CD4-positive, alpha-beta memory T cell (primary cell): ENCODE measurements at regions not wholly inside any gene's neighbourhood (a gene's known extent, or its start where the extent isn't known, plus 50 kb on each side); places are given as distances from the start of the nearest gene placed in this dataset.

ENCODE experiments used
- CTCF ChIA-PET: fragments of 350-600 bp; sonication (Branson Sonifier 250); formaldehyde crosslinking; loops from one replicate; lab custom pipeline; 2021; ENCODE audit warnings: inconsistent platforms; ENCODE audit not compliant: partially characterized antibody; lab: Charles Lee
- POLR2A ChIA-PET: fragments of 350-600 bp; sonication (Branson Sonifier 250); formaldehyde crosslinking; loops from one replicate; lab custom pipeline; 2021; ENCODE audit not compliant: partially characterized antibody; lab: Charles Lee
- DNase-seq, 5 donors: peaks; one replicate each; pipeline versions ENCODE4 v3.0.0 to v3.0.0-alpha.2; 2020 to 2022; ENCODE audit warnings: mixed read lengths in 1 of 5
- H3K27ac ChIP-seq: one replicate; pipeline ENCODE4 v1.7.0; 2013; ENCODE audit warnings: low read depth, low read length
- H3K27me3 ChIP-seq: 2 replicates; pipeline ENCODE4 v1.7.0; 2013; ENCODE audit warnings: mild to moderate bottlenecking, low read length, moderate library complexity; ENCODE audit not compliant: insufficient read depth
- H3K36me3 ChIP-seq: 2 replicates; pipeline ENCODE4 v1.7.0; 2013; ENCODE audit warnings: mild to moderate bottlenecking, low read length, moderate library complexity; ENCODE audit not compliant: insufficient read depth
- H3K4me1 ChIP-seq: 2 replicates; pipeline ENCODE4 v1.7.0; 2013; ENCODE audit warnings: mild to moderate bottlenecking, low read length, moderate library complexity; ENCODE audit not compliant: insufficient read depth
- H3K4me3 ChIP-seq, 2 donors: one replicate each; pipeline ENCODE4 v1.7.0; 2013; ENCODE audit warnings: low read length in 2 of 2, mild to moderate bottlenecking in 1 of 2
- H3K9me3 ChIP-seq, 2 donors: one replicate each; pipeline ENCODE4 v1.7.0; 2013; ENCODE audit warnings: low read length in 2 of 2, control low read depth in 1 of 2; ENCODE audit not compliant: control insufficient read depth in 1 of 2
- H3K27ac Mint-ChIP-seq, 7 donors: one replicate each; pipeline ENCODE4 v1.8.0; 2020 to 2021; ENCODE audit warnings: mixed read lengths in 7 of 7, mild to moderate bottlenecking in 6 of 7, inconsistent platforms in 3 of 7, moderate library complexity in 3 of 7
- H3K27me3 Mint-ChIP-seq, 2 donors: one replicate each; pipeline ENCODE4 v1.8.0; 2020 to 2021; ENCODE audit warnings: mixed read lengths in 2 of 2
- H3K36me3 Mint-ChIP-seq, 2 donors: one replicate each; pipeline ENCODE4 v1.8.0; 2020 to 2021; ENCODE audit warnings: mixed read lengths in 2 of 2, inconsistent platforms in 1 of 2, mild to moderate bottlenecking in 1 of 2
- H3K4me1 Mint-ChIP-seq, 4 donors: one replicate each; pipeline ENCODE4 v1.8.0; 2020 to 2021; ENCODE audit warnings: mixed read lengths in 4 of 4, mild to moderate bottlenecking in 1 of 4
- H3K4me3 Mint-ChIP-seq, 8 donors: one replicate each; pipeline ENCODE4 v1.8.0; 2020 to 2021; ENCODE audit warnings: mixed read lengths in 8 of 8, mild to moderate bottlenecking in 7 of 8, moderate library complexity in 6 of 8, inconsistent platforms in 3 of 8
- H3K9me3 Mint-ChIP-seq, 8 donors: one replicate each; pipeline ENCODE4 v1.8.0; 2020 to 2021; ENCODE audit warnings: mixed read lengths in 8 of 8, mild to moderate bottlenecking in 5 of 8, inconsistent platforms in 3 of 8, moderate library complexity in 1 of 8
- intact Hi-C: fragments of 100-400 bp; cut with micrococcal nuclease; formaldehyde crosslinking; loops from one replicate; pipeline ENCODE4 v1.15.1; 2023

- H3K27me3 Mint-ChIP-seq: no peaks in the 10 kb centered on the region
- intact Hi-C loops: no loop called here
- ChIA-PET POLR2A (no interaction called here), CTCF (no interaction called here)
- Histone ChIP-seq H3K9me3 (no peaks in the 10 kb centered on the region), H3K27ac (no peak overlapping the region), H3K36me3 (no peaks in the 10 kb centered on the region), H3K4me3 (no peak overlapping the region), H3K4me1 (no peaks in the 10 kb centered on the region), H3K27me3 (no peaks in the 10 kb centered on the region)
- no peak for DNase-seq
- H3K4me3 Mint-ChIP-seq: no peak overlapping the region
- peaks cover 0 to 9% (median 2%) of the 10 kb centered on the region in 8 donors for H3K9me3 Mint-ChIP-seq
- H3K36me3 Mint-ChIP-seq: no peaks in the 10 kb centered on the region
- H3K27ac Mint-ChIP-seq: no peak overlapping the region
- H3K4me1 Mint-ChIP-seq: no peaks in the 10 kb centered on the region
Observed at GRCh38 chr4:180636696-180637404, 1606.4 kb upstream of the TENM3 start.

GRCh38 chr4:180637616-180638015 lies 1605.6 kb upstream of the TENM3 start:
- Mint-ChIP-seq H3K9me3 (peaks cover 0 to 9% (median 1%) of the 10 kb centered on the region in 8 donors), H3K4me1 (no peaks in the 10 kb centered on the region), H3K27ac (no peak overlapping the region), H3K27me3 (no peaks in the 10 kb centered on the region), H3K36me3 (no peaks in the 10 kb centered on the region), H3K4me3 (no peak overlapping the region)
- Histone ChIP-seq H3K9me3 (no peaks in the 10 kb centered on the region), H3K27ac (no peak overlapping the region), H3K36me3 (no peaks in the 10 kb centered on the region), H3K27me3 (no peaks in the 10 kb centered on the region), H3K4me3 (no peak overlapping the region), H3K4me1 (no peaks in the 10 kb centered on the region)
- intact Hi-C loops: no loop called here
- DNase-seq: no peak
- ChIA-PET POLR2A (no interaction called here), CTCF (no interaction called here)

GRCh38 chr4:180640193-180640592 lies 1603.0 kb upstream of the TENM3 start:
- Mint-ChIP-seq H3K36me3 (no peaks in the 10 kb centered on the region), H3K27ac (no peak overlapping the region), H3K27me3 (no peaks in the 10 kb centered on the region), H3K4me1 (no peaks in the 10 kb centered on the region), H3K9me3 (peaks cover 0 to 9% (median 2%) of the 10 kb centered on the region in 8 donors), H3K4me3 (no peak overlapping the region)
- H3K36me3 ChIP-seq: no peaks in the 10 kb centered on the region
- no peak overlapping the region for H3K27ac ChIP-seq
- intact Hi-C loops: no loop called here
- no peaks in the 10 kb centered on the region for H3K9me3 ChIP-seq
- H3K4me1 ChIP-seq: no peaks in the 10 kb centered on the region
- H3K4me3 ChIP-seq: no peak overlapping the region
- CTCF ChIA-PET: no interaction called here
- no peak for DNase-seq
- POLR2A ChIA-PET: no interaction called here
- H3K27me3 ChIP-seq: no peaks in the 10 kb centered on the region

- no peaks in the 10 kb centered on the region for H3K36me3 ChIP-seq
- Mint-ChIP-seq H3K27me3 (no peaks in the 10 kb centered on the region), H3K4me3 (no peak overlapping the region), H3K27ac (no peak overlapping the region), H3K36me3 (no peaks in the 10 kb centered on the region), H3K4me1 (no peaks in the 10 kb centered on the region), H3K9me3 (peaks cover 0 to 9% (median 2%) of the 10 kb centered on the region in 8 donors)
- no peak for DNase-seq
- intact Hi-C loops: no loop called here
- no peaks in the 10 kb centered on the region for H3K9me3 ChIP-seq
- CTCF ChIA-PET: interaction anchor here (0.6 kb wide), 1 partner anchor 34 kb away, joined by 3 read pairs; no protein-coding TSS in a partner anchor
- H3K4me3 ChIP-seq: no peak overlapping the region
- POLR2A ChIA-PET: no interaction called here
- H3K27ac ChIP-seq: no peak overlapping the region
- no peaks in the 10 kb centered on the region for H3K27me3 ChIP-seq
- H3K4me1 ChIP-seq: no peaks in the 10 kb centered on the region
Observed at GRCh38 chr4:180641495-180641894, 1601.7 kb upstream of the TENM3 start.

- no peak for DNase-seq
- H3K36me3 Mint-ChIP-seq: no peaks in the 10 kb centered on the region
- H3K27ac ChIP-seq: no peak overlapping the region
- no peaks in the 10 kb centered on the region for H3K27me3 ChIP-seq
- H3K4me3 ChIP-seq: no peak overlapping the region
- H3K4me1 ChIP-seq: no peaks in the 10 kb centered on the region
- no peaks in the 10 kb centered on the region for H3K27me3 Mint-ChIP-seq
- intact Hi-C loops: no loop called here
- H3K4me3 Mint-ChIP-seq: no peak overlapping the region
- H3K4me1 Mint-ChIP-seq: no peaks in the 10 kb centered on the region
- ChIA-PET POLR2A (no interaction called here), CTCF (no interaction called here)
- H3K27ac Mint-ChIP-seq: no peak overlapping the region
- H3K9me3 Mint-ChIP-seq: peaks cover 0 to 9% (median 2%) of the 10 kb centered on the region in 8 donors
- H3K36me3 ChIP-seq: no peaks in the 10 kb centered on the region
- no peaks in the 10 kb centered on the region for H3K9me3 ChIP-seq
Observed at GRCh38 chr4:180642732-180643131, 1600.5 kb upstream of the TENM3 start.

GRCh38 chr4:180650273-180650672 lies 1592.9 kb upstream of the TENM3 start:
- Mint-ChIP-seq H3K36me3 (no peaks in the 10 kb centered on the region), H3K27me3 (no peaks in the 10 kb centered on the region), H3K4me3 (no peak overlapping the region), H3K9me3 (peaks cover 0 to 3% (median 0%) of the 10 kb centered on the region in 8 donors), H3K27ac (no peak overlapping the region), H3K4me1 (no peaks in the 10 kb centered on the region)
- no peak for DNase-seq
- no peak overlapping the region for H3K4me3 ChIP-seq
- no peaks in the 10 kb centered on the region for H3K36me3 ChIP-seq
- H3K4me1 ChIP-seq: no peaks in the 10 kb centered on the region
- no peak overlapping the region for H3K27ac ChIP-seq
- ChIA-PET CTCF (interaction anchor here (1.3 kb wide), 1 partner anchor 15 kb away, joined by 8 read pairs; no protein-coding TSS in a partner anchor), POLR2A (no interaction called here)
- intact Hi-C loops: no loop called here
- H3K9me3 ChIP-seq: no peaks in the 10 kb centered on the region
- no peaks in the 10 kb centered on the region for H3K27me3 ChIP-seq

DNA sequence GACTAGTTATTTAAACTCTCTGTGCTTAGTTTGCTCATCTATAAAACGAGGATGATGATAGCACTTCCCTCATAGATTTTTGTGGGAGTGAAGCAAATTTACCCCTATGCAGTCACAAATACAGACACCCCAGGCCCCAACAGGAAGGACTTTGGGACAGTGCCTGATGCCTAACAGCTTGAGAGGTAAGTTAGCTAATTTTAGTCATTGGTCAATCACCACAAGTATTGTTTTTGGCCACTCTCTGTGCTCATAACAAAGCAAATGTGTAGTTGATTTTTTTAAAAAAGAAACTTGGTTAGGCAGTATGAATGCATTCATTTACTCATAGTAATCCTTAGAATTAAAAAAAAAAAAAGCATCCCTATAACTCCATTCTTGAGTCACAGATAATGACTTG lies 1590.7 kb upstream of the TENM3 start:
- no peak overlapping the region for H3K4me3 Mint-ChIP-seq
- no peaks in the 10 kb centered on the region for H3K4me1 ChIP-seq
- H3K27ac ChIP-seq: no peak overlapping the region
- H3K27ac Mint-ChIP-seq: no peak overlapping the region
- H3K4me3 ChIP-seq: no peak overlapping the region
- no peaks in the 10 kb centered on the region for H3K27me3 ChIP-seq
- H3K36me3 Mint-ChIP-seq: no peaks in the 10 kb centered on the region
- H3K27me3 Mint-ChIP-seq: no peaks in the 10 kb centered on the region
- POLR2A ChIA-PET: no interaction called here
- no peaks in the 10 kb centered on the region for H3K36me3 ChIP-seq
- no peaks in the 10 kb centered on the region for H3K9me3 ChIP-seq
- CTCF ChIA-PET: interaction anchor here (1.1 kb wide), 1 partner anchor 12 kb away, joined by 3 read pairs; no protein-coding TSS in a partner anchor
- no peaks in the 10 kb centered on the region for H3K4me1 Mint-ChIP-seq
- DNase-seq: no peak
- H3K9me3 Mint-ChIP-seq: peaks cover 0 to 3% (median 0%) of the 10 kb centered on the region in 8 donors
- intact Hi-C loops: no loop called here
